ENCODE measurements at regions not wholly inside any gene's neighbourhood (a gene's known extent, or its start where the extent isn't known, plus 50 kb on each side); places are given as distances from the start of the nearest gene placed in this dataset.

DNA sequence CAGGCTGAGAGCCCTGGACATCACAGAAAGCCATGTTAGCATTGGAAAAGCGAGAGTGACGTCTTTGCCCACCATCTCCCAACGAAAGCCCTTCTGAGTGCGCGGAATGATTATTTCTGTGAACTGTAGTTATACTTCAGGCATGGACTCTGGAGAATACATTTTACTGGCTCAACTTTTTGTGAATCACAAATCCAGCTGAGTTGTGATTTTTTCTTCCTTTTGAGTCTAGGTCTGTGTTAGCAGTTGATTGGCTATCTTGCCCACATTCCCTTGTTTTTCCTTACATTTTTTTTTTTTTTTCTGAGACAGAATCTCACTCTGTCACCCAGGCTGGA is 183.1 kb downstream of the INO80D start:
- no peak overlapping the region for H3K4me3 ChIP-seq (ENCODE audit: low read depth, low read length)
- DNase-seq (ENCODE audit: low read depth): no peak
- TF ChIP-seq, protein P1, sequence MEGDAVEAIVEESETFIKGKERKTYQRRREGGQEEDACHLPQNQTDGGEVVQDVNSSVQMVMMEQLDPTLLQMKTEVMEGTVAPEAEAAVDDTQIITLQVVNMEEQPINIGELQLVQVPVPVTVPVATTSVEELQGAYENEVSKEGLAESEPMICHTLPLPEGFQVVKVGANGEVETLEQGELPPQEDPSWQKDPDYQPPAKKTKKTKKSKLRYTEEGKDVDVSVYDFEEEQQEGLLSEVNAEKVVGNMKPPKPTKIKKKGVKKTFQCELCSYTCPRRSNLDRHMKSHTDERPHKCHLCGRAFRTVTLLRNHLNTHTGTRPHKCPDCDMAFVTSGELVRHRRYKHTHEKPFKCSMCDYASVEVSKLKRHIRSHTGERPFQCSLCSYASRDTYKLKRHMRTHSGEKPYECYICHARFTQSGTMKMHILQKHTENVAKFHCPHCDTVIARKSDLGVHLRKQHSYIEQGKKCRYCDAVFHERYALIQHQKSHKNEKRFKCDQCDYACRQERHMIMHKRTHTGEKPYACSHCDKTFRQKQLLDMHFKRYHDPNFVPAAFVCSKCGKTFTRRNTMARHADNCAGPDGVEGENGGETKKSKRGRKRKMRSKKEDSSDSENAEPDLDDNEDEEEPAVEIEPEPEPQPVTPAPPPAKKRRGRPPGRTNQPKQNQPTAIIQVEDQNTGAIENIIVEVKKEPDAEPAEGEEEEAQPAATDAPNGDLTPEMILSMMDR (IDR thresholded peaks at IDR 0.05; ENCODE audit: low read depth, low read length, missing control alignments): no peak

DNA sequence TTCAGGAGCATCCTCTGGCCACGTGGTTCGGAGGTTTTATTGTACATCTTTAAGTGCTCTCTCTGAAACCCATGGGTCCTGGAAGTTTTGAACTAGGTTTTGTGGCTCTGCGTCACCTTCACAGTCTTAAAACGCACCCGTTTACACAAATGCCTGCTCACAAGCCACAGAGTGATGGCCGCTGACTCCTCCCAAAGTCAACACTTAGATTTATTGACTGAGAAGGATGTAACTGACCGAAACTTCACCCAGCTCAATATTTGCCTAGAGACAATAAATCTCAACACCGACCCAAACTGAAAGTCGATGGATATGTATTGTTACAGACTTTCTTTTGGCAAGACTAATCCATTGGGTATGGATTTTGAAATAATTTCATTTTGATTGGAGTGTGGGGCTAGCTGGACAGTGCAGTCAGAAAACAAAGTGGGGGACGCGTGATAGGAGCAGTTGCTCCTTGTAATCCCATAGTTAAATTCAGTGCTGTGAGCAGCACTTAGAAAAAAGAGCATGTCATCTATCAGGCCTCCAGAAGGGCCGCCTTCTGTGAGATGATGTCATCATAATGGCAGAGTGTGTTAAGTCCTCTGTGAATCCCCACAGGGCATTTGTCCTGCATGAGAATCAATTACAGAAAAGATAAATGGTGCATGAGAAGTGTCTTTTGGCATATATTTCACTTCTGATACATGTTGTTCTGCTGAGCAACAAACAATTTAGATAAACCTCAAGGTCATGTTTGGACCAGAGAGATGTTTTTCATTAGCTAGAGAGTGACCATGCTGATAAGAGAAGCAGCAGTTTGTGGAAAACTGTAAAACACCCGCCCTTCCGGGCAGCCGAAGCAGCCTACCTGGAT is 183.7 kb downstream of the INO80D start:
- H3K4me3 ChIP-seq (ENCODE audit: low read depth, low read length): no peak overlapping the region
- TF ChIP-seq, protein P1 (IDR thresholded peaks at IDR 0.05; ENCODE audit: low read depth, low read length, missing control alignments): no peak
- no peak for DNase-seq (ENCODE audit: low read depth)

DNA sequence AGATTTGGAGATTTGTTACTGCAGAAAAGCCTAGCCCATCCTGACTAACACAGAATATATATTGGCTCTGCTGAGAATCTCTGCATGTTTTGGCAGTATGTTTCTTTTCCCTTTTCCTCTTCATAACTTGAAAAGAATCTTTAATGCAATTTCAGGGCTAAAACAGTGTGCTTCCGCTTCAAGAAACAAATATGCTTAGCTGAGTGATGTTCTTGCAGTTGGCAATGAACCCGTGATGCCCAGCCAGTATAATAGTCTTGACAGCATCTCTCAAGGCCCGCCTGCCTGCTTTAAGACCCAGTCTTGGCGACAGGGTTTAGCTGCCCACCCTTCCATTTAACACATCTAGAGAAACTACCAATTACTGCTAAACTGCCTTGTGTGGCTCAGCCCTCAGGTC is 184.5 kb downstream of the INO80D start:
- TF ChIP-seq, protein P1 (IDR thresholded peaks at IDR 0.05; ENCODE audit: low read depth, low read length, missing control alignments): no peak
- DNase-seq (ENCODE audit: low read depth): no peak
- no peak overlapping the region for H3K4me3 ChIP-seq (ENCODE audit: low read depth, low read length)

DNA sequence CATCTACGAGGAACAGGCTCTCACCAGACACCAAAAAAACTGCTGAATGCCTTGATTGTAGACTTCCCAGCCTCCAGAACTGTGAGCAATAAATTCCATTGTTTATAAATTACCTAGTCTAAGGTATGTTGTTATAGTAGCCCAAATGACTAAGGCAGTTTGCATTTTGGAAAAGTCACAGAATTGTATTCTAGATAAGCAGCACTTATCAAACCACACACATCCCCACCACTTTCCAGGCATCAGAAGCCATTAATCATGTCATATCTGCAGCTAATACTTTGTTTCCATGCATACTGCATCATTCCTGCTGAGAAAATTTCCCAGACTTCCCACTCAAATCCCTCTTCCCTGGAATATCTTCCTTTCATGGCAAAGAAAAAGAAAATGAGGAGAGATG is 187.2 kb downstream of the INO80D start:
- TF ChIP-seq, protein P1 (IDR thresholded peaks at IDR 0.05; ENCODE audit: low read depth, low read length, missing control alignments): no peak
- H3K4me3 ChIP-seq (ENCODE audit: low read depth, low read length): no peak overlapping the region
- no peak for DNase-seq (ENCODE audit: low read depth)

DNA sequence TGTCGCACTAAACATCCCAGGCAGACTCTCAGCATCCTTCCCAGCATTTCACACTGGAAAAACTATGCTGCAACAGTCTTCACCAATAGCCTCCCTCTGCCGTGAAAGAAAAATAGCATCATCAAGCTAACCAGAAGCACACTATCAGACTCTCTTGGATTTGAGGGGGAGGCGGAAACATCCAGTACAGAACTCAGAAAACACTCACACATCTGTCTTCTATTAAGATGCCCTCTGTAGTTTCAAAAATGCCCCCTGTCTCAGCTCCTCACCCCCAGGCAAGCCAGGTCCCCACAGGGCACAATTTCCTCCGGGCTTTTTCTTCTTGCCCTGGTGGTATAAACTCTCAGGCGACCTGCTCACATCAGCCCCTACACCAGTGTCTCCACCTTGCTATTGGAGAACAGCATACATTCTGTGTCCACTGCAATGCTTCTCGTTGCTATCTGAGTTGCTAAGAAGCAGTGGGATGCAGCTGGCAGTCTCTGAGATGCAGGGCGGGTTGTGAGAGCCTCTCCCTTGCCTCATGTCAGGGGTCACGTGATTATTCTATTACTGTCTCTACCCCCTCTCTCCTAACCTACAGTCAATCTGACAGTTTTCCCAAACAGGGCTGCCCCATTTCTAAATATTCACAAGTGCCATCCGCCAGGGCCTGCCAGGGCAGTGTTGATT is 189.9 kb downstream of the INO80D start:
- H3K4me3 ChIP-seq (ENCODE audit: low read depth, low read length): no peak overlapping the region
- TF ChIP-seq, protein P1 (IDR thresholded peaks at IDR 0.05; ENCODE audit: low read depth, low read length, missing control alignments): no peak
- DNase-seq (ENCODE audit: low read depth): no peak

DNA sequence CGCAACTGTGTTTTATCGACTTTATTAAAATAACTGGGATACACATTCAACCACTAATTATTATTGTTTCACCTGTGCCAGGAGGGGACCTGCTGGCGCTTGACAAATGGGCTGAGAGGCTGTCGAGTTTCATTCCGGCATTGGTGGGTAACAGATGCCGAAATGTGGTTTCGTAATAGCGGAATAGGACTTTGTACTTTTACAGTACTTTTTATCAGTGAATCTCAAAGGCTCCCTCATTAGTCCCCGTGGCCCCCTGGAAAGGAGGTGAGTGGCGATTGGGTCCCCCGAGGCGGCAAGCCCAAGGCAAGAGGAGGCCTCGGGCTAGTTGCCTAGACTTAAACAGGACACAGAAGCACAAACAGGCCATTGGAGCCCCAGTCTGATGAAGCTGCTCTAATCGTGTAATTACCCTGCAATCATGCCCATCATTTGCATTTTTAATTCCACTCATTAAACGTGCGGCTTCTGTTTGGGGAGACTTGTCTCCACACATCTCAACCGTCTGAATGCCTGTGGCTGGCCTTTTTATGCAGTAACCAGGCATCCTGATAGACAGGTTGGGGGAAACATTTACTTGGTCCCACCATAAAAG is 193.2 kb downstream of the INO80D start:
- TF ChIP-seq, protein P1 (IDR thresholded peaks at IDR 0.05; ENCODE audit: low read depth, low read length, missing control alignments): no peak
- H3K4me3 ChIP-seq (ENCODE audit: low read depth, low read length): no peak overlapping the region
- no peak for DNase-seq (ENCODE audit: low read depth)

Measured in GM12864 (cell line).